Stimulated activated CD4-positive, alpha-beta T cell treated with anti-CD3 and anti-CD28 coated beads, Interleukin-15, amount 100 ng/mL, for 48 hours (primary cell): ENCODE measurements at regions not wholly inside any gene's neighbourhood (a gene's known extent, or its start where the extent isn't known, plus 50 kb on each side); places are given as distances from the start of the nearest gene placed in this dataset.
"Not testable (repeated sequence)": the region's sequence is repeated elsewhere in the genome, so short reads cannot be mapped to it uniquely, and the experiment has no call there.

Source experiments
- DNase-seq, 2 donors: peaks; one replicate each; pipeline ENCODE4 v3.0.0-alpha.2; 2020; ENCODE audit warnings: low read depth in 2 of 2

DNA sequence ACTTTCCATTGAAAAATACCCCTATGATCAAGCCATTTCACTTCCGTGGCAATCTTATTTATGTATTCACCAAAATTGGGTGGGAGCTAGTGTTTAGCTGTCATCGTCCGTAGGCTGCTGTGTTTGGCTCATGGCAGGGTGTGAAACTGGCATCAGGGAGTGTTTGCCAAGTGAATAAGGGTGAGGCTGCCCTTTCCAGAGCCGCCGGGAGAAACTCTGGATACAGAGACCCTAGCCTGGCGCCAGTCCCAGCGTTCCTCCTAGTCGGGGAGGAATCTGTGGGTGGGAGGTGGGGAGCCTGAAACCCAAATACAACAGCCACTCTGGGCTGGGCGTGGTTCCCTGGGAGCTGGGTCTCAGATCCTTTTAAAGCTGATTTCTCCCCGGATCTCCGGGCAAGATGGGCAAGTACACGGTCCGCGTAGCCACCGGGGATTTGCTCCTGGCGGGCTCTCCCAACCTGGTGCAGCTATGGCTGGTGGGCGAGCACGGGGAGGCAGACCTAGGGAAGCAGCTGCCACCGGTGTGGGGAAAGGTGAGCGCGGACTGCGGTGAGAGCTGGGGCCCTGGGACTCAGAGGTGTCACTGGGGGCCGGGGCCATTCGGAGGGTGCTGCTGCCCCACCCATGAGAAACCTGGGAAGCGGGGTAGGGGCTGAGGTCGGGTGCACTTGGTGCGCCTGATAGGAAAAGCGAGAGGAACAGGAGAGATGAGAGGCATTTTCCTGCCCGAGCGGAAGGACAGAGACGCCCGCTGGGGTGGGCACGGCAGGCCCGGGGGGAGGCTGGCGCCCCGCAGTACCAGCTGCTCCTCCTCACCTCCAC is 62.1 kb upstream of the TEKT1 start:
- DNase-seq: no peak

DNA sequence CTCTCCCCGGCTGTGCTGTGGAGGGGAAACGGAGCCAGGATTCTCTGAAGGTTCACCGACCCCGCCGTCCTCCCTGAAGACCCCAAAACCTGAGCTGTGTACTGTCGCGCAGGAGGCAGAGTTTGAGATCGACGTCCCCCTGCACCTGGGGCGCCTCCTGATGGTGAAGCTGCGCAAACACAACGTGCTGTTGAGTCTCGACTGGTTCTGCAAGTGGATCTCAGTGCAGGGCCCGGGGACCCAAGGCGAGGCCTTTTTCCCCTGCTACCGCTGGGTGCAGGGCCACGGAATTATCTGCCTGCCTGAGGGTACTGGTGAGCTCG is 62.6 kb upstream of the TEKT1 start:
- peak; percentile 14 to 22 for DNase-seq

- DNase-seq: no peak
Measured at GRCh38 chr17:6901086-6901485, 69.6 kb upstream of the TEKT1 start.

- DNase-seq: no peak
Measured at GRCh38 chr17:6903326-6903900, 71.9 kb upstream of the TEKT1 start.

- DNase-seq: no peak
Measured at GRCh38 chr17:6908807-6909206, 77.3 kb upstream of the TEKT1 start.

DNA sequence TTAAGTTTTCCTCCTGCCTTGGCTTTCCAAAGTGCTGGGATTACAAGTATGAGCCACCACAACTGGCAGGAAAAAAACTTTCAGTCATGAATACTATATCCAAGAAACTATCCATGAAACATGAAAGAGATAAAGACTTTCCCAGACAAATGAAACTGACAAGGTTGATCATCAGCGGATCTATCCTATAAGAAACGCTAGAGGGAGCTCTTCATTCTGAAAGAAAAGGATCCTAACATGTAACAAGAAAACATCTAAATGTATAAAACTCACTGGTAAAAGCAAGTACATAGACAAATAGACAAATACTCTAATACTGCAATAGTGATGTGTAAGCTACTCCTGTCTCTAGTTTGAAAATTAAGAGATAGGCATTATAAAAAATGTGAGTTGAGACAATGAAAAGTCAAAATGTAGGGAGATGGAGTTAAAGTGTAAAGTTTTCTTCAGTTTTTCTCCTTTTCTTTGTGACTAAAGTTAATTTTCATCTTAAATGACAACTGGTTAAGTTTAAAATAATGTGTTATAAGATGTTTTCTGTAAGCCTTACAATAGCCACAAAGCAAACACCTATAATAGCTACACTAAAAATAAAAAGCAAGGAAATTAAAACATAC is 79.6 kb upstream of the TEKT1 start:
- DNase-seq: no peak

GRCh38 chr17:6912110-6913051 is 80.9 kb upstream of the TEKT1 start:
- DNase-seq: no peak

DNA sequence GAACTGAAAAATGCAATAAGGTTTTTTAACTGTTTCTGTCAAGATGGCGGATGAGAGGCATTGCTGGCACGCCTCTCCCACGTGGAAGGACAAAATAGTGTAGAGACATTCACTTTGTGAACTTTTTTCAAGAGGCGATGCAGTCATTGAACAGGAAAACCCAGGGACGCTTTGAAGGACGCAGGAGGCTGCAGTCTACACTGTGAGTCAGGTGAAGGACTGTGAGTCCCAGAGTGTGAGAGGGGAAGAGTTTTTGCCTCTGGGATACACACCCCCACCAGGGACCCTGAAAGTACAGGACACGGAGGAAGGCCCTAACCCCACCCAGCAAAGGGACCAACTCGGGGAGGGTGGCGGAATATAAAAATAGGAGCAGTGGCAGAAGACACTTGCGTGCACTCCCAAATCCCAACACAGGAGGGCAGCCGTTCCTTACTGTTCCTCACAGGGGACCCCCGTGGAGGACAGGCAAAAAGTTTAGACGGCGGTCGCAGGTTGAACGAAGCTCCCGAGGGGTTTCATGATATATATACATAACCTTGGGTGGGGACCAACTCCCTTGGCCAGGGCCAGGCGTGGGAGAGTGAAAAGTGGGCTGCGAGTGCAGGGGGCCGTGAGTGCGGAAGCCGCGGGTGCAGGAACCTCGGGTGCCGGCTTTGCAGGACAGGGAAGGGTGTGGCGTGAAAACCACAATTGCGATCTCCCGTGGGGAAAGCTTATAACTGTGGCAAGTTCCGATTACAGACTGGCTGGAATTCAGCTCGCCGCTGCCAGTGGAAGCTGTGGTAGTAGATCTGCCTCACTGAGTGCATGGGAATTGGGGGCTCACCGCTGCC is 82.0 kb upstream of the ALOX12 start:
- DNase-seq: peak; percentile 59 to 71

DNA sequence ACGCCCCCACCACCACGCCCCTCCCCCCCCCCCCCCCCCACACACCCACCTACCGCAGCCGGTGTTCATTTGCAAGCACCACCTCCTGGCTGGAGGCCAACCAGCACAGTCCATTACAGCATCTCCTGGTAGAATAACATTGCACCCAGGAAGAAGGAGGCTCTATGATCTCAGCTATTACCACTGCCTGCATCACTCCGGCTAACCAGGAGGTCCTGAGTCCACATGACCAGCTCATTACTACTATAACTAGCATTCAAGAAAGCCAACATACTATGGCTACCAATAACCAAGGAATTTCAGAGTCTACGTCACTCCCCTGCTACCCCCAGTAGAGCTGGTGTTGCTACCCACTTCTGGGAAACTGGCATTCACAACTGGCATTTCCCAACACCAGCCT is 81.1 kb upstream of the ALOX12 start:
- no peak for DNase-seq

DNA sequence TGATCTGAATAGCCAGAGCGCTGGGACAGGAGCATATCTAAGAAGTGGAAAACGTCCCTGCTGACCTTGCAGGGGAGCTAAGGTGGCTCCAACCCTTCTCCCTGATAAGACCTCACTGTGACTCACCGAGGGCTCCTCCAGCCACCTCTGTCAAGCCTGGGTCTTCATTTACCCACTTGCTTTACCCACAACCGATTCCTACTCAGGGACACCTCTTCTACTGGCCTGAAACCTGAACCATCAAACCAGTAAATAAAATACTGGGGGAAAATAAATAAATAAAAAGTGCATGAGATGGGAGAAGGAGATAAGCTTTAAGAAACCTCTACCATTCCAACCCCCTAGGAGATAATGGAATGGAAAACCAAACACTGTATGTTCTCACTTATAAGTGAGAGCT is 80.2 kb upstream of the ALOX12 start:
- no peak for DNase-seq

GRCh38 chr17:6919158-6919557 is 76.7 kb upstream of the ALOX12 start:
- no peak for DNase-seq

- DNase-seq: no peak
Measured at GRCh38 chr17:6923385-6923784, 72.5 kb upstream of the ALOX12 start.

GRCh38 chr17:6924208-6924607 is 71.6 kb upstream of the ALOX12 start:
- no peak for DNase-seq

GRCh38 chr17:6926667-6927066 is 69.2 kb upstream of the ALOX12 start:
- no peak for DNase-seq

- no peak for DNase-seq
Measured at GRCh38 chr17:6927290-6928126, 68.3 kb upstream of the ALOX12 start.

GRCh38 chr17:6928193-6928592 is 67.7 kb upstream of the ALOX12 start:
- DNase-seq: no peak

DNA sequence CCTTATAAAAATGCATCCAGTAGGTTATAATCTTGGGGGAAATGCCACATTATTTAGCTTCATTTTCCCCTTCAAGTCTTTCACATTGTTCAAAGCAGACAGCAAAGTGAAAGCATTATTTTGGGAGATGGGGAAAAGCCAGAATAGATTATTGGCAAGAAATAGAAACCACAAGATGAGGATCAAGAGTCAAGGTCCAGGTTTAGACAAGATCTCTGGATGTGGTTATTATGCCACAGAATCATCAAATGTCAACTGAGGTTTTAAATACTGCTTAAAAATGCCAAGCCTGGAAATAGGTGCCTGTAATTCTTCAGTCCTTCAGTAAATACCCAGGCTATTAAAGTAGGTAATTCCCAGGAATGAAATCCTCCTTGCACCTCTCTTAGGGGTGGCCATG is 65.1 kb upstream of the ALOX12 start:
- DNase-seq: no peak

DNA sequence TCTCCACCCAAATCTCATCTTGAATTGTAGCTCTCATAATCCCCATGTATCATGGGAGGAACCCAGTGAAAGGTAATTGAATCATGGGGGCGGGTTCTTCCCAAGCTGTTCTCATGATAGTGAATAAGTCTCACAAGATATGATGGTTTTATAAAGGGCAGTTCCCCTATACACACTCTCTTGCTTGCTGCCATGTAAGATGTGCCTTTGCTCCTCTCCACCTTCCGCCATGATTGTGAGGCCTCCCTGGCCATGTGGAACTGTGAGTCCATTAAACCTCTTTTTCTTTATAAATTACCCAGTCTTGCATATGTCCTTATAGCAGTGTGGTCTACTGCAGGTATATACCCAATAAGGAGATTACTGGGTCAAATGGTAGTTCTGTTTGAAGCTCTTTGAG is 61.3 kb upstream of the ALOX12 start:
- not testable (repeated sequence) for DNase-seq

- no peak for DNase-seq
Measured at GRCh38 chr17:6936370-6937028, 59.4 kb upstream of the ALOX12 start.

- DNase-seq: no peak
Measured at GRCh38 chr17:6938637-6939036, 57.2 kb upstream of the ALOX12 start.
